Adrenal gland (tissue), 5 donors: ENCODE measurements at regions not wholly inside any gene's neighbourhood (a gene's known extent, or its start where the extent isn't known, plus 50 kb on each side); places are given as distances from the start of the nearest gene placed in this dataset.

ENCODE experiments used
- CTCF ChIP-seq, 6 experiments: fragments of 450-650 bp in 4 of 6; fragments of 200-600 bp in 2 of 6; sonication (generic) in 1 of 6; IDR thresholded peaks; 1 replicate in 5 of 6; 2 replicates in 1 of 6; pipeline versions ENCODE4 v1.5.1 to v1.8.0; 2016 to 2021; ENCODE audit warnings: antibody characterized with exemption in 6 of 6, mild to moderate bottlenecking in 2 of 6, moderate library complexity in 1 of 6
- POLR2A ChIP-seq, 2 donors: fragments of 450-650 bp; IDR thresholded peaks; one replicate each; pipeline ENCODE4 v1.6.1; 2017; ENCODE audit warnings: antibody characterized with exemption in 2 of 2, mild to moderate bottlenecking in 2 of 2, moderate library complexity in 1 of 2
- donor health status: DM: no; HTN: no; CAD: no.

GRCh38 chr11:112508750-112509149 lies 248.1 kb upstream of the PLET1 start:
- TF ChIP-seq POLR2A (IDR thresholded peaks at IDR 0.05) = no peak
- TF ChIP-seq CTCF (IDR thresholded peaks at IDR 0.05) = no peak
